Limb (tissue), 2 donors: ENCODE measurements at regions not wholly inside any gene's neighbourhood (a gene's known extent, or its start where the extent isn't known, plus 50 kb on each side); places are given as distances from the start of the nearest gene placed in this dataset.
A peak's percentile ranks its signal among the peaks of the same experiment; 100 is the strongest.

Experiments used
- DNase-seq, 2 donors: peaks; one replicate each; pipeline ENCODE4 v3.0.0-alpha.2; 2016; ENCODE audit errors: extremely low spot score in 2 of 2

DNA sequence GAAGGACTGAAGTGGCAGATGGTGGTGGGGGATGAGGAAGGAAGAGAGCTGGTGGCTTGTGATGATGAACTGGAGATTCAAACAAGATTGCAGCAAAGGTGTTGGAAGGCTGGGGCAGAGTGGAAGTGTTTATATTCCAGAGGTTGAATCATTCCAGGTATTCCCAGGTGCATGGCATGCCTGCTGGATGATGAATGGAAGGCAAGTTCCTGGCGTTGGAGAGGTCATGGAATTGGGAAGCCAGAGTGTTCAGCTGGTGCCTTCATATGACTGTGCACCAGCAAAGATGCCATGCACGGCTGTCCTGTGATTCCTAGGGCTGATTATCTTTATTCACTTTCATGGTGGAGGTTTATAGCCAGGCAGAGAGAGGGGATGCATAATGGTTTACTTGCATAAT is 135.8 kb upstream of the PUDP start:
- DNase-seq, result no peak

GRCh38 chrX:7280520-7280919 is 132.6 kb upstream of the PUDP start:
- DNase-seq, result no peak

GRCh38 chrX:7272346-7272745 is 124.4 kb upstream of the PUDP start:
- no peak for DNase-seq

DNA sequence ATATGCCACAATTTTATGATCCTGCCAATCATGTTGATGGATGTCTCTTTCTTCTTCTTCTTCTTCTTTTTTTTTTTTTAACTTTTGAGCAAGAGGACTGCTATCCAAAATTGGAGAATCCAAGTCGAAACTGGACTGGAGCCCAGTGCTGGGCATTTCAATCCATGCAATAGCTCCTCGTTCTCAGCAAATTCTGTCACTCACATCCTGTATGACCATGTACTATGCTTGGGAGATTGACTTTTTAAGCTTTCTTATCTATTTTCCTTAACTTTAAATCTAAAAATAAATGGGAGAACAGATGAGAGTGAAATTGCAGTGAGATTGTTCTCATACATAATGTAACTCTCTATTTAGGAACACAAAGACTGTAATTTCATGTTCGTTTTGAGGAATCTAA is 123.0 kb upstream of the PUDP start:
- DNase-seq, result no peak

DNA sequence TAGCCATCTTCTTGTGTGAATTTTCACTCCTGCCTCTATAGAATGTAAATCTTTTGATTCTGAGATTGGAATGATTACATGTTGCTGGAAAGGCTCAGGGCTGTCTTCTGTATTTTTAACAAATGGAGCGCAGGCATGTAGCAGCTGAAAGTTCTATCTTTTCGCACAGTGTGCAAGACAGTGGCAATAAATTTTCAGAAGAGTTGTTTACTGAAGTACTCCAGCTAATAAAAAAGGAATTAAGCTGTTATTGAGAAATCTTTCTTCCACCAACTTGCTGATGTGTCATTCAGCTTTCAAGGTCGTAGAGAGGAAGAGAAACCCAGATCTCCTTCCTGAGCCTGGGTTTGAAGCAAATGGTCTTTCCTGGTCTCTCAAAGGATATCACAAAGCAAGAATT is 122.0 kb upstream of the PUDP start:
- no peak for DNase-seq

GRCh38 chrX:7269589-7269988 is 121.6 kb upstream of the PUDP start:
- DNase-seq, result no peak

DNA sequence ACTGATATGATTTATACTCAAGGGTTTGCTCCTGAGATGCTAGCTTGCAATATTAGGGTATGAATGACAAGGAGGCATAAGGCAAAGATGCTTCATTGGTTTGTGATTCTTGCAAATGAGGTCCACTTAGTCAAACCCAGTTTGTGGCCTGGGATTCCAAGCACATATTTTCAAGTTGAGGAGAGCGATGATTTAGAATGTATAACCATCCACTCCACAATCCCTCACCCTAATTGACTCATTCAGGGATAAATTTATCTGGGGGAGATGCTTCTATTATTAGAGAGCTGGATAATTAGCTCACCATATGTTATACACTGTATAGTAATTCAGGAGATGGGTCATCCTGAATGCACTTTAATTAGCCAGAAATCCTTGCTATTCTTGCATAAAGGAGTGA is 118.3 kb upstream of the PUDP start:
- no peak for DNase-seq

- DNase-seq, result no peak
Observed at GRCh38 chrX:7264399-7264798, 116.4 kb upstream of the PUDP start.

GRCh38 chrX:7263961-7264360 is 116.0 kb upstream of the PUDP start:
- no peak for DNase-seq

- no peak for DNase-seq
Observed at GRCh38 chrX:7263330-7263729, 115.4 kb upstream of the PUDP start.

DNA sequence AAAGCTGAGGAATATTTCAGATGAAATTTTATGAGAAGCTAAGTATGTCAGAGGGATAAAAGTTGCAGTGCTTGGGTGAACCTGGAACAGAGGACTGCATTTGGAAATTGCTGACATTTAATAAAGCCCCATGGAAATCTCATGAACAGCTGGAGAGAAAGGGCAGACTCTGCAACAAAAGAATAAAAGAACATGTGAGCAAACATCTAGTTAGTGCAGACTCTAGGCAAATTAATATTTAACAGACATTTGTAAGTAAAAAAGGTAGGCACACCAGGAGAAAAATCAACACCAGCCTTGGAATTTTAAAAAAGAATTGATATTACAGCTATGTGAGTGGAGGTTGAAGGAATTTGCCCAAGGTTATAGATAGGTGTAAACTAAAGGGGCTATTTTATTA is 114.6 kb upstream of the PUDP start:
- DNase-seq, result no peak

DNA sequence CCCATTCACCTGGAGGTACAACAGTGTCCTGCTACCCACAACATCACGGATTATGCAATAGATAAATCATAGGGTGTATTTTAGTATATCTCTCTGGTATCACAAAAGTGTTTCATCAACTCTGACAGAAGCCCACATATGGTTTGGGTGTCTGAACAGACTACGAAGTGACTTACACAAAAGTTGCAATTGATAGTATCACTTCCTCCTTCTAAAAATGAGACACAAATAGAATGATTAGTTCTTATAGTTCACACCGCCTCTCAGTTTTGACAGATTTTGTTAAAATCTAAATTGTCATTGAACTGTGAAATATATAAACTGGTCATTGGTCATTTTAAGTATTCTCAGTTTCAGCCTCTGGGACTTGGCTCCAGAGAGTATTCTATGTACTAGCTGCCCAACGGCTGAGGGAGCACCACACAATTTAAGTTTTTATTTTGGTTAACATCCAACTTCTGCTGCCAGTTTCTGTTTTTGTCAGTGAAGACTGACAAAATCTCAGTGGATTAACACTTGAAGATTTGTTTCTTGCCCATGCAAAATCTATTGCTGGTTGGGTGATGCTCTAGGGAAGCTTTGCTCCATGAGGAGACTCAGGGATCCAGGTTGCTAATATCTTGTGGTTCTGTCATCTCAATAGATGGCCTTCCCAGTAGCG is 113.8 kb upstream of the PUDP start:
- no peak for DNase-seq

- DNase-seq, result no peak
Observed at GRCh38 chrX:7254144-7254543, 106.2 kb upstream of the PUDP start.

DNA sequence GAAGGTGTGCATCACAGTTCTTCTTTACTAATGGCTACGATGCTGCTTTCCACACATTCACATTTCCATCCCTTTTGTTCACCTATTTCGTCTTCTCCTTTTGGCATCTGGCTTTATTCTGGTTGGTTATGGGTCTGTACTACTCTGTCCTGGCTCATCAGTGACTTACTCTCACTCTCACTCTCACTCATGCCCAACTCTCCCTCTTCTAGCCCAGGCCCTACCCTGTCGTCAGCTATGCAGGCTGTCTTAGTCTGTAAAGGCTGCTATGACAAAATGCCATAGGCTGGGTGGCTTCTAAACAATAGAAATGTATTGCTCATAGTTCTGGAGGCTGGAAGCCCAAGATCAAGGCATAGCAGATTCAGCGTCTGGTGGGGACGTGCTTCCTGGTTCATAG is 105.6 kb upstream of the PUDP start:
- no peak for DNase-seq

GRCh38 chrX:7252013-7252610 is 104.2 kb upstream of the PUDP start:
- no peak for DNase-seq

- no peak for DNase-seq
Observed at GRCh38 chrX:7247346-7247745, 99.4 kb upstream of the PUDP start.

GRCh38 chrX:7244405-7244804 is 96.5 kb upstream of the PUDP start:
- no peak for DNase-seq

DNA sequence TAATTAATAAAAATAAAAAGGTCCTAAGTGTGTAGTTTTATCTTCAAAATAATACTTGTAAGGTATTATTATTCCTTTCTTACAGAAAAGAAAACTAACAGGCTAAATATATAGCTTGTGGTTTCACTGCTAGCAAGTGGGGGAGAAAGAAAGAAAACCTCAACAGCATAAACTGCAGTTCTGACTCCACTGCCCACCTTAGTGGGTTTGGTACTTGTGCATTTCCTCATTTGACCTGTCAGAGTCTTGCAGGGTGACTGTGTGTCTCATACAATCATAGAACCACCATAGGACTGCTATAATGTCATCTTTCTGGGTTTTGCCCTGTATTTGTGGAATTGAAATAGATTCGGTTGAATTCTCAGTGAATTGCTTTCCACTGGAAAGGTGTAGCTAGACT is 94.7 kb upstream of the PUDP start:
- DNase-seq, result no peak

GRCh38 chrX:7240929-7241328 is 93.0 kb upstream of the PUDP start:
- no peak for DNase-seq

GRCh38 chrX:7235071-7235470 is 87.1 kb upstream of the PUDP start:
- no peak for DNase-seq

DNA sequence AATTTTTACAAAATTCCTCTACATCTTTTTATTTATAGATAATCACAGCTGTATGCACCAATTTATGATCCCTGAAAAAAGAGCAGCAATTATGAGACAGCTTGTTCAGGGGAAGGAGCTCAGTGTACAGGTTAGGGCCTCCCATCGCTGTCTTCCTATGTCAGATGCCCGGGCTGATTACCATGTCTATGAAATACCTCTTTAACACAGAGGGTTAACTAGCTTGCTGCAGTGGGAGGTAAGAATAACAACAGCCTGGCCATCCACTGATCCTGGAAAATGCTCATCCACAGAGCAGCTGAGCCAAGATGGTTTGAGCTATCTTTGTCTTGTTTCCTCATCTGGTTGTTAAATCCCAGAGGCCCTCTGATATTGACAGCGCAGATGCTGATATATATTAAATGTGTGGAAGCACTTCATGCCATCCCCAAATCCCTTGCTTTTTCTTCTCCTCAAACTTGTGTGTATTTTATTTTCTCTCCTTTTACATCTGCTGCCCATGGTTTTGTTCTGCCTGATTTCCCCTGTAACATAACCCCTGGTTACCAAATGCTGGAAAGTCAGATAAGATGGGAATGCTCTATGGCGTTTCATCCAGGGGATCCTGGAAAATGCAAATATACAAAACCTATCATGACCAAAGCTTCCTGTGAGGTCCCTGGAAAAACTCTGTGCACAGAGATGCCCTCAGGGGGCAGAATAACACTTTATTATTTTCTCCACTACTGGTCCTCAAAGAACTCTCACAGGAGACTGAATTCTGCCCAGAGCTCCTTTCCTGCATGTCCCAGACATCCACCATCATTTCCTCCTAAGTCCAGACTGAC is 85.8 kb upstream of the PUDP start:
- DNase-seq, result peak in 1 of 2 donors; percentile 8

GRCh38 chrX:7228226-7228625 is 80.3 kb upstream of the PUDP start:
- no peak for DNase-seq

GRCh38 chrX:7225338-7225737 is 77.4 kb upstream of the PUDP start:
- DNase-seq, result no peak
